SIG-M5 treated with dmso at 0.1 percent for 504 hours (cell line): ENCODE measurements at regions not wholly inside any gene's neighbourhood (a gene's known extent, or its start where the extent isn't known, plus 50 kb on each side); places are given as distances from the start of the nearest gene placed in this dataset.
A peak's percentile ranks its signal among the peaks of the same experiment; 100 is the strongest.
"Not testable (repeated sequence)": the region's sequence is repeated elsewhere in the genome, so short reads cannot be mapped to it uniquely, and the experiment has no call there.

Experiments
- DNase-seq: peaks from one replicate; lab custom pipeline; 2025; ENCODE audit not compliant: unreplicated experiment; lab: John Stamatoyannopoulos, UW

DNA sequence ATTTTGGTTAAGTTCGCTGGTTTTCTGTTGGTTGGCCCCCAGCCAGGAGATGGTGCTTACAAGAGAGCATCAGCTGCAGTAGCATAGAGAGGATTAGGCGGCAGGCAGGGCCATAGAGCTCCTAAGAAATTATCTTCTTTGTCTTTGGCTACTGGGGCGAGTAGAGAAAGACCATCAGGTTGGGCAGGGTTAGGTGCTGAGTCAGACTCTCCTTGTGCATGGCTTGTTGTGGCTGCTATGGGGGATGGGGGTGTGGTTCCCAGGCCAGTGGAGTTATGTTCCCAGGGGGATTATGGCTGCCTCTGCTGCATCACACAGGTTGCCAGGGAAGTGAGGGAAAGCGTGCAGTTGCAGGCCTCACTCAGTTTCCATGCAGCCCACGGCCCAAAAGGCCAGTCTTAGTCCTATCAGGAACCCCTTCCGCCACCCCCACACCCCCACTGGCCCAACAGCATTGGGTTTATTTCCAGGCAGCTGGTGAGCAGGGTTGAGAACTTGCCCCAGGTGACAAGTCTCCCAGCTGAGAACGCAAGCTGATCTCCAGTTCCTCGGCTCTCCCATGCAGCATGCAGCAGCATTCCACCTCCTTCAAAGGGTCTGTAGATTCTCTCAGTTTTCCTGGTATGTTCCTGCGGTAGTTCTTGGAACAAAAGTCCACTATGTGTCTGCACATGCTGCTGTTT is 243.7 kb downstream of the UTRN start:
- no peak for DNase-seq

DNA sequence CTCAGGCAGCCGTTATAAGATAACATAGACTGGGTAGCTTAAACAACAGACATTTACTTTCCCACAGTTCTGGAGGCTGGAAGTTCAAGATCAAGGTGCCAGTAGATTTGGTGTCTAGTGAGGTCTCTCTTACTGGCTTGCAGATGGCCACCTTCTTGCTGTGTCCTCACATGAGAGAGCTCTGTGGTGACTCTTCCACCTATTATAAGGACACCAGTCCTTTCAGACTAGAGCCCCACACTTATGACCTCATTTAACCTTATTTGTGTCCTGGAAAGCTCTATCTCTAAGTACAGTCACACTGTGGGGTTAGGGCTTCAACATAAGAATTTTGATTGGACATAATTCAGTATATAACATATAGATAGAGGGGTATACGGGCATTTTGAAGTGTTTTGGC is 245.0 kb downstream of the UTRN start:
- no peak for DNase-seq

DNA sequence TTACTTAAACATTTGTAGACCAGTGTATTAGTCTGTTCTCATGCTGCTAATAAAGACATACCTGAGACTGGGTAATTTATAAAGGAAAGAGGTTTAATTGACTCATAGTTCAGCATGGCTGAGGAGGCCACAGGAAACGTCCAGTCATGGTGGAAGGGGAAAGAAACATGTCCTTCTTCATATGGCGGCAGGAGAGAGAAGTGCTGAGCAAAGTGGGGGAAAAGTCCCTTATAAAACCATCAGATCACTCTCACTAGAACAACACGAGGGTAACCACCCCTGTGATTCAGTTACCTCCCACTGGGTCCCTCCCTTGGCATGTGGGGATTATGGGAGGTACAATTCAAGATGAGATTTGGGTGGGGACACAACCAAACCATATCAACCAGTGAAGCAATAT is 247.1 kb downstream of the UTRN start:
- not testable (repeated sequence) for DNase-seq

DNA sequence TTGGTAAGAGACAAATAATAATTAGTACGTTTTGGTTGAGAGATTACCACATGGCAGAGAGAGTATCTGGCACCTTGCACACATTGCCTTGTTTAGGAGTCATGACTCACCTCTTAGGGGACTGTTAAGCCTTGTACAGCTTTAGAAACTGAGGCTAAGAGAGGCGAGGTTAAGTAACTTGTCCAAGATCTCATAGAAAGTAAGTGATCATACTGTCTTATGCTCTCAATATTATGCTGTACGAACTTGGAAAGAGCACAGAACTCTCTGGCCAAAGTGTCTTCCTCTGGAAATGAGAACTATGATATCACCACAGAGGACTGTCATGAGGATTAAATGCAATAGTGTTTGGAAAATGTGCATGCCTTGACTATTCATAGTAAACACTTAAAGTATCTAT is 249.0 kb downstream of the UTRN start:
- DNase-seq, result no peak

DNA sequence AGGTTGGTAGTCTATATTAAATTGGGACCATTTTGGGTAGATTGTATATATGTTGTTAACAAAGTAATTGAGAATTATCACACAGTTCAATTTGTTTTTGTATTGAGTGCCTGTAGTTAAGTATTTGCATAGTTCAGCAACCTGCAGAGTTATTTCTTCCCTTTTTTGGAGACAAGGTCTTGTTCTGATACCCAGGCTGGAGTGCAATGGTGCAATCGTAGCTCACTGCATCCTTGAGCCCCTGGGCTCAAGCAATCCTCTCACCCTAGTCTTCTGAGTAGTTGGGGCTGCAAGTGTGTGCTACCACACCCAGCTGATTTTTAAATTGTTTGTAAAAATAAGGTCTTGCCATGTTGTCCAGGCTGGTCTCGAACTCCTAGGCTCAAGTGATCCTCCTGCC is 250.5 kb downstream of the UTRN start:
- DNase-seq, result no peak

DNA sequence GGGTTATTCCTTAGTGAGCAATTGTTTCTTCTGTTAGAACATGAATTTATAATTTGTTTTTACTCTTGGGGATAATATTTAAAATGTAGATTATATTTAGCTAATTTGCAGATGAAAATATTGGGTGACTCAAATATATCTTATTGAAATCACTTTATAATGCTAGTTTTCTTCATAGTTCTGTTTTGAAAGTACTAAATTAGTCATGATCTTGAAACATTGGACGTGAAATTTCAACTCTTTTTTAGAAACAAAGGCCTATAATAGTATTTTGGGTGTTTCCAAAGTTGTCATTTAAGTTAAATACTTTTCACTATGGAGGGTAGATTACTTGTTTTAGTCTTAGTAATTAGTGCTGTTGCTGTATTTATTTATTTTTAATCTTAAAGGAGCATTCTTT is 250.9 kb downstream of the UTRN start:
- no peak for DNase-seq

DNA sequence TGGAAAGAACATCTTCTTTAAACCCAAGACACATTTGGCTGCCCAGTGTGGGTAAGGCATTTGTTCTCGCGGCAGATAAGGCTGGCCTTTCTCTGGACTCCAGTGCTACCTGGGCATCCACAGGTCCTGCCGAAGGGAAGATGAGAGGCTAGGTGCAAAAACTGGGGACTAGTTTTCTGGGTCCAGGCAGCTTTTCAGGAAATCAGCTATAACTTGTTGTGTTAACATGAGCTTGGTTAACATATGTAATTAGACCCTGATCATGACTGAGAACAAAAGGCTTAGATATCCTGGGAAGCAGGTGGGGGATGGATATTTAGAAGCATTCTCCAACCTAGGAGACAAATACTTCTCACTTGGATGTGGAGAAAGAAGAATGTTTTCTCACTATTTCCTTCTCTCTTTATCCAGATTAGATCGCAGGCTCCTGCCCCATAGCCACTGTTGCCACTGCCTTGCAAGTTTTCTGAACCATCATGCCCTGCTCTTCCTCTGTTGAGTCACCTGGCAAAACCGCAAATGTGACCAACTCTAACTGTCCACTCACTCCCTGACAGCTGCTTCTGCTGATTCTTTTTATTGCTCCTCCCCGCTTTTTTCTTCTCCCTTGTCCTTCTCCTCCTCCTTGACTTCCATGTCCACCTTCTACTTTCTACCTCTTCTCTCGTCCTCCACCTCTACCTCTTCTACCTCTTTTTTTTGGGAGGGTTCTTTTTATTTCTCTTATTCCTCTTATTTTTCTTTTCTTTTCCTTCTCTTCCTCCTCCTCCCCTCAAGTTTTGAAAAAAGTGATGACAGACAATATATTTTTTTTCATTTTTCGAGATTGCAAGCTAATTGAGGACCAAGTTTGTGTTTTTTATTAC is 258.1 kb downstream of the UTRN start:
- no peak for DNase-seq

DNA sequence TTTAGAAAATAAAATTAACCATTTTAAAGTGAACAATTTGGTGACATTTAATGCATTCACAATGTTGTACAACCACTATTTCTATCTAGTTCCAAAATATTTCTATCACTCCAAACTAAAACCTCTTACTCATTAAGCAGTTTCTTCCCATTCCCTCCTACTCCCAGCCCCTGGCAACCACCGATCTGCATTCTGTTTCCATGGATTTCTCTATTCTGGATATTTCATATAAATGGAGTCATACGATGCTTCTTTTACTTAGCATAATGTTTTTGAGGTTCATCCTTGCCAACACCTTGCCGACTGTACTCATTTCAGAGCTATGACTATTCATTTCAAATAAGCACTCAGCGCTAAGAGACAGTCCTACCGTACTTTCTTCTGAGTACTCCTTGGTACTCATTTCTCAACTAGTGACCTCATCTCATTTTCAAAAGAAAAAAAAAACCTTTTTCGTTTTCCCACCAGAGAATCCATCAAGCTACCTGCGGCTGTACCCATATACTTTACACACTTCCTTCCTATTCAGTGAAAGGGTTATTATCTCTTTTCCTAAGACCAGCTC is 259.2 kb downstream of the UTRN start:
- no peak for DNase-seq

DNA sequence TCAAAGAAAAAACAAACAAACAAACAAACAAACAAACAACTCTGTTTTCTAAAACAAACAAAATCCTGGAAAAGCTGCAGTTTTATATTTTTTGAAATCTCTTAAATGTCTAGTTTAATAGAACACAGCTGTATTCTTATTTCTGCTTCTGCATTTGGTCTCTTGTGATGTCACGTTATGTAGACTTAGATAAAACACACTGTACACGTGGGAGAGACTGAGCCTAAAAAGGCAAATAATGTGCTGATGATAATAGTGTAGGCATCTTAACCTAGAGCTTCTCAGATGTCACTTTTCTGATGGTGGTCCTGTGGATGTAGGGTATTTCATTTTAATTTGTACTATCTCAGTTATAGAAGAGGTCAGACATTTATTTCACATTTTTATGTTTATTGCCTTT is 261.7 kb downstream of the UTRN start:
- DNase-seq, result no peak

DNA sequence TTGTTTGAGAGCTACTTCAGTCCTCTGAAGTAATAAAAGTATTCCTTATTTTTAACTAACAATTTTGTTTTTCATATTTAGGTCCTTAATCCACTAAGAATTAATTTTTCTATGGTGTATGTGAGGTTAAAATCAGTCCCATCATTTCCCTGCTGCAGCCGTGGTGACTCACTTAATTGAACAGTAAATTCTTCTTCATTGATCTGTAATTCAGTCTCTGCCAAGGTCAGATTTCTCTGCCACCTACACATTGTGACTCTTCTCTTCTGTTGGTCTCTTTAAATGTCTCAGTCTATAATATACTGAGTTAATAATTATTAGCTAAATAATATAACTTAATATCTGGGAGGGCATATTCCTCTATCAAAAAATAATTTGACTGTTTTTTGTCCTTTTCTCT is 262.3 kb downstream of the UTRN start:
- no peak for DNase-seq

DNA sequence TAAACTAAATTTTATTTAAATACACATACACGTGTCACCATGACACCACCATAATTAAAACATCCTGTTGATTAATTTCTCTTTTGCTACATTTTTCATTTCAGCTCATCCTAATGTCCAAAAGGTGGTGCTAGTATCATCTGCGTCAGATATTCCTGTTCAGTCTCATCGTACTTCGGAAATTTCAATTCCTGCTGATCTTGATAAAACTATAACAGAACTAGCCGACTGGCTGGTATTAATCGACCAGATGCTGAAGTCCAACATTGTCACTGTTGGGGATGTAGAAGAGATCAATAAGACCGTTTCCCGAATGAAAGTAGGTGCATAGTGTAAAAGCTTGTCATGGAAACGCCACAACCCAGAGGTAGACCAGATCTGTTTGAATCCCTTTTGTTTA is 263.4 kb downstream of the UTRN start:
- DNase-seq, result no peak

DNA sequence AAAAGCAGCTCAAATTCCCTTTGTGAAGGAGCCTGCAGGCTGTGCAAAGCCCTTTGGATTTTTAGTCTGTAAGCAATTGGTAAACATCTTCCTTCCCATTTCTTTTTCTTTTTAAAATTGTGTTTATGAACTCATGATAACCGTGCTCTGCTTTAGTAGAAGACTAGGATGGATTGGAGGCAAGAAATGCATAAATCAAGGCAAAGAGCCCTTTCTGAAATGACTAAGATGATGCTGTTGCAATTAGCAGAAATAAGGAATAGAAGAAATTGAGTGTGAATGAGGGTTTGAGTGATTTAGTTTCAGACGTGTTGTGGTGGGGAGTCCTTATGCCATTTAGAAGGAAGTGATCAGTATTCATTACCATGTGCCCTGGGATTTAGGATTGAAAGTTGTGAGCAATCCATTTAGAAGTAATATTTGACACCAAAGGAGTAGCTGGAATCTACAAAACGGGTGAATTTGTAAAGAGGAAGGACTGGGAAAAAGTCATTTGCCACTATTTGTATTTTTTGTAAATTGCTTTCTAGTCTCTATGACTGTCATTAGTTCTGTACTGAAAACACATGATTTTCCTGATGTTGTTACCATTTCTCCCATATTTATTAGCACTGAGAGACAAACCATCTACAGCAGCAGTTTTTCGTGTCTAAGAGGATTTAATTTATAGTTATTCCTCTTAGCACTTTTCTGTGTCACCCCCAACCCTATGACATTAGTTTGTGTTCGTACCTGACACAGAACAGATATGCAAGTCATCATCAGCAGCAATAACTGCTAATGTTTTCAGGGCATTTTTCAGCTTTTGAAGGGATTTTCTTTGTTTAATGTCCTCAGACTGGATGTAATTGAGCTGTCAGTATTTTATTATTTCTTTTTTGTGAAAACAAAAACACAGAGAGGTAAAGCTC is 265.0 kb downstream of the UTRN start:
- no peak for DNase-seq

DNA sequence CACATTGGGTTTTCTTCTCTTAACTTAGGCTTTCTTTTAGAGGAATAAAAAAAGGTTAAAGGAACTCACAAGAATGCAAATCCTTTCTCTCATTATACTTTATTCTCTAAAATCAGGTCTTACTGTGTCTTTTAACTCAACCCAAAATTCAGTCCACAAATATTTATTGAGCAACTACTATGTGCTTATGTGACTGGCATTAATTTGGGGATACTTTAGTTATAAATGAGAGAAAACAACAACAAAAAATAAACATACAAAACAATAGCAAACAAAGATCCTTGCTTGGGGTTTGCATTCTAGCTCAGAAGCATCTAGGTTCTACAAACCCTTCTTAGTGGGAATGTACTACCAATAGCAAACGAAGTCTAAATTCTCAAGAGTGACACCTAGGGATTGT is 266.2 kb downstream of the UTRN start:
- DNase-seq, result no peak

DNA sequence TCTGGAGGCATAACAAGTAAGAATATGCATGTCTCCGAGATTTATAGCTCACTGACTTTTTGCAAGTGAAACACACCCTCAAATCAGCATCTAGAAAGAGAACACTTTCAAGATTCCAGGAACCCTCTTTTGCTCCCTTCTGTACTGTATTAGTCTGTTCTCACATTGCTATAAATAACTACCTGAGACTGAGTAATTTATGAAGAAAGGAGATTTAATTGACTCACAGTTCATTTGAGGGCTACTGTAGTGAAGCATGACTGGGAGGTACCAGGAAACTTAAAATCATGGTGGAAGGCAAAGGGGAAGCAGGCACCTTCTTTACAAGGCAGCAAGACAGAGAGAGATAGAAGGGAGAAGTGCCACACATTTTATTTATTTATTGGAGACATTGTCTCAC is 269.9 kb downstream of the UTRN start:
- no peak for DNase-seq

DNA sequence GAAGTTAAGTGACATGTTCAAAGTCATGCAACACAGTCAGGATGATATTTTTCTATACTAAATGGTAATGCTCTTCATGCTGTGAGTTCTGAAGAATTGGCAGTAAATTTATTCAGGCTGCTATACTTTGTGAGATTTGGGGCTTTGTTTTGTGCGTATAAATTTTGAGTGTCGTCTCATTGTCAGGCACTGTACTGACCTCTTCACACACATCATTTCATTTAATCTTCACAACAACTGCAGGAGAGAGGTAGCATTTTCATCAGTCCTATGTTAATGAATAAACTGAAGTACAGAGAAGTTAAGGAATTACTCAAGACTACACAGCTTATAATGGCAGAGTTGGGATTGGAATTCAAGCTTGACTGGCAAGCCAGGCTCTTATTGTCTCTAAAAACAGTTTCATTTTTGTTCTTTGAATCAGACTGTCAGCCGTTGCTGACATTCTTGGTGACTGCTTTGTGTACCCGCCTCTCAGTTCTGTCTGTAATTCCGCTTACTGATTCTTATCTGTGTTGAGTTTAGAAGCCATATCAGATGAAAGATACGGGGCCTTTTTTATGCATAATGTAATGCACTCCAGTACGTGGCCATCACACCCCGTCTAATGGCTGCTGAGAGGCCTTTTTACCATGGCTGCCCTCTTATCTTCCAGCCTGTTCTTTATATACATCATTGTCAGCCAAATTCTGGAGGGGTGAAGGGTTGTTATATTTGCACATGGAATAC is 274.9 kb downstream of the UTRN start:
- peak; percentile 16 for DNase-seq

DNA sequence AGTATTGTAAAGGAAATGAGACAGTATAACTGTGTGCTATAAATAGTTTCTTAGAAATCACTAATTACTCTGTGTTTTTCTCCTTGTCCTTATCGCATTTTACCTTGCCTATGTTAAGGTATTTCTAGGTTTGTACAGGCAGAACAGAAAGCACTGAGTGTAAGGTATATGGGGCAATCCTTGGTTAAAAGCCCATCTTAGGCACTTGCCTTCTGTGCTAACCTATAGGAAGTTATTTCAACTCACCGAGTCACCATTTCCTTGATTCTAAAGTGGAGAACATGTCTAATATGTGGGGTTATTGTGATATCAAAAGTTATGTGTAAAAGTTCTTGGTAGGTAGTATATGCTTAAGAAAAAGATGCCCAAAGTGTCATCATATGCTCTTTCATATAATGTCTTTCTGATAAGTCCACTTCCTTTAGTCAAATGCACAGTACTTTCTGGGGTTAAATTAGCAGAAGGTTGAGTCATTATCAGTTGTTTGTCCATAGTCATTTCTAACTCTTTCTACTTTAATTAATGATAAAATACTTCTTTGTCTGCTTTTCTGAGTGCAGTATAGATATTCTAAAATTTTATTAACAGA is 276.4 kb downstream of the UTRN start:
- DNase-seq, result no peak

DNA sequence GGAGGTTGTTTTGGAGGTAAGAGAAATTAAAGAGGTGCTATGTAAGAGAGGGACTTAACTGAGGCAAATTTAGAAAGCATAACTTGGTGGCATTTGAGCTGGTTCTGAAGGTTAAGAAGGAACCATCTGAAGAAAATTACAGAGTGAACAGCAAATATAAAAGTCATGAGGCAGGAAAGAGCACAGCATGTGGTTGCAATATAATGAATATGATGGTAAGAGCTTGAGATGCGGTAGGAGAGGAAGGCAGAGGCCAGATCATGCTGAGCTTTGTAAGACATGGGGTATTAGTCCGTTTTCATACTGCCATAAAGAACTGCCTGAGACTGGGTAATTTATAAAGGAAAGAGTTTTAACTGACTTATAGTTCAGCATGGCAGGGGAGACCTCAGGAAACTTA is 279.1 kb downstream of the UTRN start:
- no peak for DNase-seq

DNA sequence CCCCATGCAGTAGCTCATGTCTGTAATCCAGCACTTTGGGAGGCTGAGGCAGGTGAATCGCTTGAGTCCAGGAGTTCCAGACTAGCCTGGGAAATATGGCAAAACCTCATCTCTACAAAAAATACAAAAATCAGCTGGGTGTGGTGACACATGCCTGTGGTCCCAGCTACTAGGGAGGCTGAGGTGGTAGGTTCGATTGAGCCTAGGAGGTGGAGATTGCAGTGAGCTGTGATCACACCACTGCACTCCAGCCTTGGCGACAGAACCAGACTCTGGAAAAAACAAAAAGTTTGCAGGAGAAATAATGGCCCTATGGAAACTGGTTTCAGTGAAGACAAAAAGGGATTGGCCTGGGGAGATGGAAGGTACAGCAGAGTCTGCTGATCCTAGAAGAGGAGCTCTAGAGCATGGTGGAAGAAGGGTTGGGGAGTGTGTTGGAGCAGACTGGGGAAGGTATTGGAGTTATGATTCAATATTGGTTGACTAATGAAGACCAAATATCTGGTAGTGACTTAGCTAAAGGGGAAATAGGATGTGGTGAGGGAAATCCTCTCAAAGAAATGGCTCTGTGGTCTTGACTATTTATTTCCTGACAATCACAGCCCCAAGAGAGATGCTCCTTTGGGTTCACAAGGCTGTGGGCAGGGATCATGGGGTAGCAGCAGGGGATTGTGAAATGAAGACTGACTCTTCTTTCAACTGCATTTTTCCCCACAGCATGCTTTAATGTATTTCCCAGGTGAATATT is 281.9 kb downstream of the UTRN start:
- no peak for DNase-seq

DNA sequence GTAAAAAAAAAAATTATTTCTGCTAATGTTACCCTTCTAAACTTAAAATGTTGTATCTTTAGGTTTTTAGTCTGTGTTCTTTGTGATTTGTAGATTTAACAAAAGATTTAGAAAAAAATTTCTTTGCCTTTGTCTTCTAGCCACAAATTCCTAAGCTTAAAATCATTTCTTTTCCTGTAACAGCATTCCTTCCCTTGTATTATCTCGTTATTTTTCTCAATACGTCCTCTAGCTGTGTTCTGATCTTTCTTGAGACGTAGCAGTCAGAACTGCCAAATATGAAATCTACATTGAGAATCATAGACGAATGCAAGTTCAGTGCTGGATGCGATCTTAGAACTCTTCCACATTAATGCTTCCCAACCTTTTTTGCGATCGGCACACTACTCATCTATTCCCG is 283.1 kb downstream of the UTRN start:
- no peak for DNase-seq

DNA sequence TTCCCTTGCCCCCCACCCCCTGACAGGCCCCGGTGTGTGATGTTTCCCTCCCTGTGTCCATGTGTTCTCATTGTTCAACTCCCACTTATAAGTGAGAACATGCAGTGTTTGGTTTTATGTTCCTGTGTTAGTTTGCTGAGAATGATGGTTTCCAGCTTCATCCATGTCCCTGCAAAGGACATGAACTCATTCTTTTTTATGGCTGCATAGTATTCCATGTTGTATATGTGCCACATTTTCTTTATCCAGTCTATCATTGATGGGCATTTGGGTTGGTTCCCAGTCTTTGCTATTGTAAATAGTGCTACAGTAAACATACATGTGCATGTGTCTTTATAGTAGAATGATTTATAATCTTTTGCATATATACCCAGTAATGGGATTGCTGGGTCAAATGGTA is 287.4 kb downstream of the UTRN start:
- not testable (repeated sequence) for DNase-seq
